Endothelial cell of umbilical vein (primary cell): ENCODE measurements at regions not wholly inside any gene's neighbourhood (a gene's known extent, or its start where the extent isn't known, plus 50 kb on each side); places are given as distances from the start of the nearest gene placed in this dataset.

Experiments
- CTCF ChIP-seq, 2 donors: IDR thresholded peaks; 1 replicate in 1 of 2; 2 replicates in 1 of 2; pipeline ENCODE4 v1.5.1; 2011; ENCODE audit warnings: low read length in 2 of 2, mild to moderate bottlenecking in 2 of 2, moderate library complexity in 2 of 2, control low read depth in 1 of 2, inconsistent platforms in 1 of 2, low read depth in 1 of 2; ENCODE audit not compliant: insufficient read depth in 1 of 2; ENCODE audit errors: extremely low read depth in 1 of 2
- EZH2 ChIP-seq: IDR thresholded peaks from 2 replicates; pipeline ENCODE4 v1.6.1; 2012; ENCODE audit warnings: borderline replicate concordance, low read depth, mild to moderate bottlenecking, moderate library complexity, low read length, inconsistent platforms; ENCODE audit not compliant: severe bottlenecking
- FOS ChIP-seq: IDR thresholded peaks from 2 replicates; pipeline ENCODE4 v1.6.1; 2011; ENCODE audit warnings: mild to moderate bottlenecking, low read length, moderate library complexity, borderline replicate concordance; ENCODE audit not compliant: insufficient read depth
- JUN ChIP-seq: IDR thresholded peaks from 2 replicates; pipeline ENCODE4 v1.6.1; 2011; ENCODE audit warnings: borderline replicate concordance, low read depth; ENCODE audit not compliant: insufficient read length, insufficient read depth
- MAX ChIP-seq: IDR thresholded peaks from 2 replicates; pipeline ENCODE4 v1.6.1; 2011; ENCODE audit not compliant: insufficient read depth, insufficient read length
- MYC ChIP-seq: IDR thresholded peaks from one replicate; pipeline ENCODE4 v1.6.1; 2011; ENCODE audit warnings: mild to moderate bottlenecking, low read depth, low read length
- POLR2A ChIP-seq: IDR thresholded peaks from 2 replicates; pipeline ENCODE4 v1.6.1; 2012; ENCODE audit warnings: low read depth, mild to moderate bottlenecking, control low read depth, low read length
- POLR2AphosphoS5 ChIP-seq: IDR thresholded peaks from 2 replicates; pipeline ENCODE4 v1.6.1; 2012; ENCODE audit warnings: low read depth, mild to moderate bottlenecking, control low read depth, low read length, moderate library complexity; ENCODE audit not compliant: insufficient read depth

DNA sequence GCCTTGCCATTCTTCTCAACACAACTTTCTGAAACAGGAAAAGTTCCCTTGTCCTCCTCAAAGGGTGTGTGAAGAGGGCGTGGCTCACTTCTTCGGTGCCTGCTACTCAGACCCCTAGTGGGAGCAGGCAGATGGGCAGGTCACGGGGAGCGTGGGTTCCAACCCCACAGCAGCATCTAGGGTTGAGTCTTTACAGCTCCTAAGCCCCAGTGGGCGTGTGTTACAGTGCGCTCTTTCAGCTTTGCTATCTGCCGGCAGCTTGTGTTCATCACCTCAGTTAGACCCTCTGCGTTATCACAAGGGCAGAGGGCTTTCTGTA is 57.5 kb upstream of the KLF3 start:
- no peak for TF ChIP-seq CTCF (IDR thresholded peaks at IDR 0.05; ENCODE audit: extremely low read depth in 1 of 2, insufficient read depth in 1 of 2, low read depth in 1 of 2, low read length in 2 of 2)
- TF ChIP-seq POLR2A = no peak
- no peak for TF ChIP-seq FOS
- TF ChIP-seq EZH2 = no peak
- no peak for TF ChIP-seq JUN
- no peak for TF ChIP-seq MYC
- TF ChIP-seq MAX = no peak
- no peak for TF ChIP-seq POLR2AphosphoS5
